NCI-H1105 treated with DMSO at 0.1 percent for 48 hours (cell line): ENCODE measurements at regions not wholly inside any gene's neighbourhood (a gene's known extent, or its start where the extent isn't known, plus 50 kb on each side); places are given as distances from the start of the nearest gene placed in this dataset.

ENCODE experiments used
- DNase-seq: peaks from one replicate; lab custom pipeline; 2025; lab: John Stamatoyannopoulos, UW

GRCh38 chr6:12423832-12424231, 133.7 kb downstream of the EDN1 start:
- no peak for DNase-seq

GRCh38 chr6:12426121-12426520, 136.0 kb downstream of the EDN1 start:
- DNase-seq: no peak

GRCh38 chr6:12431023-12431422, 140.9 kb downstream of the EDN1 start:
- no peak for DNase-seq

- no peak for DNase-seq
Measured at GRCh38 chr6:12436224-12436623, 146.1 kb downstream of the EDN1 start.

- DNase-seq: no peak
Measured at GRCh38 chr6:12436683-12437082, 146.5 kb downstream of the EDN1 start.

- no peak for DNase-seq
Measured at GRCh38 chr6:12439296-12439695, 149.1 kb downstream of the EDN1 start.

- no peak for DNase-seq
Measured at GRCh38 chr6:12440981-12441380, 150.8 kb downstream of the EDN1 start.

GRCh38 chr6:12442455-12442854, 152.3 kb downstream of the EDN1 start:
- no peak for DNase-seq

- no peak for DNase-seq
Measured at GRCh38 chr6:12446394-12446793, 156.2 kb downstream of the EDN1 start.

GRCh38 chr6:12449447-12449846, 159.3 kb downstream of the EDN1 start:
- DNase-seq: no peak

GRCh38 chr6:12450467-12450866, 160.3 kb downstream of the EDN1 start:
- DNase-seq: no peak

GRCh38 chr6:12456343-12456742, 166.2 kb downstream of the EDN1 start:
- no peak for DNase-seq

GRCh38 chr6:12457094-12457493, 166.9 kb downstream of the EDN1 start:
- no peak for DNase-seq

- DNase-seq: no peak
Measured at GRCh38 chr6:12458558-12458957, 168.4 kb downstream of the EDN1 start.

- no peak for DNase-seq
Measured at GRCh38 chr6:12459945-12460661, 169.9 kb downstream of the EDN1 start.

GRCh38 chr6:12467706-12468670, 177.8 kb downstream of the EDN1 start:
- no peak for DNase-seq

- DNase-seq: no peak
Measured at GRCh38 chr6:12472601-12473038, 182.5 kb downstream of the EDN1 start.

- DNase-seq: no peak
Measured at GRCh38 chr6:12473494-12473893, 183.3 kb downstream of the EDN1 start.

GRCh38 chr6:12474167-12475140, 184.3 kb downstream of the EDN1 start:
- no peak for DNase-seq

- no peak for DNase-seq
Measured at GRCh38 chr6:12476484-12476883, 186.3 kb downstream of the EDN1 start.

GRCh38 chr6:12477616-12478015, 187.5 kb downstream of the EDN1 start:
- DNase-seq: no peak

GRCh38 chr6:12478921-12479320, 188.8 kb downstream of the EDN1 start:
- no peak for DNase-seq
